ENCODE measurements at regions not wholly inside any gene's neighbourhood (a gene's known extent, or its start where the extent isn't known, plus 50 kb on each side); places are given as distances from the start of the nearest gene placed in this dataset.

DNA sequence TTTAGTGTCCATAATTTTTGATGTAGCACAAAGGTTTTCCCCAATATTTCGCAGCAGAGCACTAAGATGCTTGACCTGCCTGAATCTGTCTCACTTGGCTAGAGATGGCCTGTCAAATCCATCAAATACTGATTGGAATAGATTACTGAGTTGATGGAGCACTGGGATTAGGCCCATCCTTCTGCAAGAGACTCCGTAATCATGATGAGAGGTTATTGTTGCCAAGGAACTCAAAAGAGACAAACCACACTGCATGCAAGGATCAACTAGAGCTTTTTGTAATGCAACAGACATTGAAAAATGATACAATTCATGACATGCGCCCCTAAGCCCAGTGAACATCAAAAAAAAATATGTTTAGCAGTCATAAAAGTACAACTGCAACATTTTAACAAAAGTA, 585.3 kb upstream of the GRAMD2B start:
- BruUV-seq (replicated peaks), result no TSS peak
- DNase-seq (ENCODE audit: low read depth, low spot score) (no peak), ATAC-seq (no peak)
- Histone ChIP-seq H3K36me3 (ENCODE audit: control insufficient read depth, insufficient read depth, low read length) (no peaks in the 10 kb centered on the region), H3K4me1 (ENCODE audit: control insufficient read depth, insufficient read depth, low read length) (peaks cover 5% of the 10 kb centered on the region), H3K27ac (ENCODE audit: low read length) (peak overlapping the region; percentile 6; the same call in 1 of the 2 replicates), H3K27me3 (ENCODE audit: control insufficient read depth, insufficient read depth, low read length) (no peaks in the 10 kb centered on the region), H3K9me3 (ENCODE audit: control insufficient read depth, insufficient read depth, low read depth, low read length) (no peaks in the 10 kb centered on the region), H3K4me3 (ENCODE audit: low read depth in 2 of 2, low read length in 2 of 2) (no peak overlapping the region)
- TF ChIP-seq CTCF (IDR thresholded peaks at IDR 0.05), result no peak
- TF ChIP-seq, protein P1, sequence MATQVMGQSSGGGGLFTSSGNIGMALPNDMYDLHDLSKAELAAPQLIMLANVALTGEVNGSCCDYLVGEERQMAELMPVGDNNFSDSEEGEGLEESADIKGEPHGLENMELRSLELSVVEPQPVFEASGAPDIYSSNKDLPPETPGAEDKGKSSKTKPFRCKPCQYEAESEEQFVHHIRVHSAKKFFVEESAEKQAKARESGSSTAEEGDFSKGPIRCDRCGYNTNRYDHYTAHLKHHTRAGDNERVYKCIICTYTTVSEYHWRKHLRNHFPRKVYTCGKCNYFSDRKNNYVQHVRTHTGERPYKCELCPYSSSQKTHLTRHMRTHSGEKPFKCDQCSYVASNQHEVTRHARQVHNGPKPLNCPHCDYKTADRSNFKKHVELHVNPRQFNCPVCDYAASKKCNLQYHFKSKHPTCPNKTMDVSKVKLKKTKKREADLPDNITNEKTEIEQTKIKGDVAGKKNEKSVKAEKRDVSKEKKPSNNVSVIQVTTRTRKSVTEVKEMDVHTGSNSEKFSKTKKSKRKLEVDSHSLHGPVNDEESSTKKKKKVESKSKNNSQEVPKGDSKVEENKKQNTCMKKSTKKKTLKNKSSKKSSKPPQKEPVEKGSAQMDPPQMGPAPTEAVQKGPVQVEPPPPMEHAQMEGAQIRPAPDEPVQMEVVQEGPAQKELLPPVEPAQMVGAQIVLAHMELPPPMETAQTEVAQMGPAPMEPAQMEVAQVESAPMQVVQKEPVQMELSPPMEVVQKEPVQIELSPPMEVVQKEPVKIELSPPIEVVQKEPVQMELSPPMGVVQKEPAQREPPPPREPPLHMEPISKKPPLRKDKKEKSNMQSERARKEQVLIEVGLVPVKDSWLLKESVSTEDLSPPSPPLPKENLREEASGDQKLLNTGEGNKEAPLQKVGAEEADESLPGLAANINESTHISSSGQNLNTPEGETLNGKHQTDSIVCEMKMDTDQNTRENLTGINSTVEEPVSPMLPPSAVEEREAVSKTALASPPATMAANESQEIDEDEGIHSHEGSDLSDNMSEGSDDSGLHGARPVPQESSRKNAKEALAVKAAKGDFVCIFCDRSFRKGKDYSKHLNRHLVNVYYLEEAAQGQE (IDR thresholded peaks at IDR 0.05; ENCODE audit: insufficient read depth in 1 of 2, low read depth in 2 of 2, low read length in 1 of 2), result no peak
- no peak for TF ChIP-seq TCF7L2 (IDR thresholded peaks at IDR 0.05; ENCODE audit: low read depth, low read length)
- TF ChIP-seq POLR2AphosphoS5 (IDR thresholded peaks at IDR 0.05; ENCODE audit: low read depth, low read length), result no peak
- no peak for TF ChIP-seq SIN3A (IDR thresholded peaks at IDR 0.05; ENCODE audit: borderline replicate concordance, insufficient read depth, low read depth, low read length)
- in situ Hi-C loops (cut with HindIII; ENCODE audit: low pct_unique_long_range_greater_than_20kb, low sequenced_read_pairs) (no loop called here), intact Hi-C loops (cut with micrococcal nuclease; ENCODE audit: unreplicated experiment) (loop anchor here (10.0 kb wide), 2 partner anchors 143 to 353 kb away; no protein-coding TSS in a partner anchor)
- POLR2A ChIA-PET, result no interaction called here
- CTCF ChIA-PET, result no interaction called here

- no peak for ATAC-seq
- Histone ChIP-seq H3K4me3 (ENCODE audit: low read depth in 2 of 2, low read length in 2 of 2) (no peak overlapping the region), H3K27me3 (ENCODE audit: control insufficient read depth, insufficient read depth, low read length) (no peaks in the 10 kb centered on the region), H3K9me3 (ENCODE audit: control insufficient read depth, insufficient read depth, low read depth, low read length) (no peaks in the 10 kb centered on the region), H3K27ac (ENCODE audit: low read length) (no peak overlapping the region), H3K36me3 (ENCODE audit: control insufficient read depth, insufficient read depth, low read length) (no peaks in the 10 kb centered on the region), H3K4me1 (ENCODE audit: control insufficient read depth, insufficient read depth, low read length) (no peaks in the 10 kb centered on the region)
- DNase-seq (ENCODE audit: low read depth, low spot score), result no peak
- CTCF ChIA-PET, result no interaction called here
- no peak for TF ChIP-seq CTCF (IDR thresholded peaks at IDR 0.05)
- TF ChIP-seq, protein P1 (IDR thresholded peaks at IDR 0.05; ENCODE audit: insufficient read depth in 1 of 2, low read depth in 2 of 2, low read length in 1 of 2), result no peak
- TF ChIP-seq TCF7L2 (IDR thresholded peaks at IDR 0.05; ENCODE audit: low read depth, low read length), result no peak
- no peak for TF ChIP-seq SIN3A (IDR thresholded peaks at IDR 0.05; ENCODE audit: borderline replicate concordance, insufficient read depth, low read depth, low read length)
- TF ChIP-seq POLR2AphosphoS5 (IDR thresholded peaks at IDR 0.05; ENCODE audit: low read depth, low read length), result no peak
- BruUV-seq (replicated peaks), result no TSS peak
- POLR2A ChIA-PET, result no interaction called here
- in situ Hi-C loops (cut with HindIII; ENCODE audit: low pct_unique_long_range_greater_than_20kb, low sequenced_read_pairs) (no loop called here), intact Hi-C loops (cut with micrococcal nuclease; ENCODE audit: unreplicated experiment) (no loop called here)
Observed at GRCh38 chr5:125847561-125847960, 575.6 kb upstream of the GRAMD2B start.
